BJ (cell line): ENCODE measurements at regions not wholly inside any gene's neighbourhood (a gene's known extent, or its start where the extent isn't known, plus 50 kb on each side); places are given as distances from the start of the nearest gene placed in this dataset.

Source experiments
- CTCF ChIA-PET: fragments of 350-600 bp; formaldehyde crosslinking; extraction: SDS; loops from one replicate; lab custom pipeline; 2021; ENCODE audit warnings: antibody characterized with exemption, inconsistent platforms; lab: Yijun Ruan, JAX
- POLR2A ChIA-PET: fragments of 300-600 bp; sonication (Branson Sonifier 250); formaldehyde crosslinking; extraction: SDS; loops from one replicate; lab custom pipeline; 2021; ENCODE audit warnings: antibody characterized with exemption; lab: Charles Lee
- DNase-seq: peaks from one replicate; pipeline ENCODE4 v3.0.0-alpha.2; 2011; ENCODE audit warnings: low read depth
- H3K27me3 ChIP-seq: 2 replicates; pipeline ENCODE4 v1.6.0; 2011; ENCODE audit warnings: low read length; ENCODE audit not compliant: control insufficient read depth, insufficient read depth
- H3K36me3 ChIP-seq: 2 replicates; pipeline ENCODE4 v1.5.1; 2011; ENCODE audit warnings: low read length; ENCODE audit not compliant: control insufficient read depth, insufficient read depth
- H3K4me3 ChIP-seq: 2 replicates; pipeline ENCODE4 v1.5.1; 2011; ENCODE audit warnings: low read depth, mild to moderate bottlenecking, control low read depth, low read length
- CTCF ChIP-seq: IDR thresholded peaks from 2 replicates; pipeline ENCODE4 v1.5.1; 2011; ENCODE audit warnings: low read depth, mild to moderate bottlenecking, control low read depth, inconsistent platforms, low read length, moderate library complexity; ENCODE audit not compliant: insufficient read depth

- no peak for TF ChIP-seq CTCF
- CTCF ChIA-PET = no interaction called here
- Histone ChIP-seq H3K36me3 (no peaks in the 10 kb centered on the region), H3K4me3 (no peak overlapping the region), H3K27me3 (no peaks in the 10 kb centered on the region)
- POLR2A ChIA-PET = no interaction called here
- no peak for DNase-seq
Observed at GRCh38 chr18:76208678-76209306, 286.2 kb downstream of the ZNF516 start.

DNA sequence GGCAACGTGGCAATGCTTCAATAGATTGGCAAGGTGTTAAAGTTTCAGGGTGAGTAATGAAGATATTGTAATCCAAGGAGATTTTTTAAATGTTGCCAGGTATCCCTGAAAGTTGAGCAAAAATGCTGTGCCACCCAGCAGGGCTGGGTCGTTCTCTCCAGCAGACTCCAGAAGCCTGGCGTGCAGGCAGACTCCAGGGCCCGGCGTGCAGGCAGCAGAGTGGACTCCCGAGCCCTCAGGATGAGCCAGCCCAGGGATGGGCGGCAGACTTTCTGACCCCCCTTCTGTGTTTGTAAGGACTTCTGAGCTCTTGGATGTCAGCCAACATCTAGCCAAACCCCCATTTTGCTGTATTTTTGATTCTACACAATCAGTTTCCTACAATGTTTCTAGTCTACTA lies 289.1 kb downstream of the ZNF516 start:
- TF ChIP-seq CTCF = no peak
- H3K36me3 ChIP-seq = no peaks in the 10 kb centered on the region
- CTCF ChIA-PET = no interaction called here
- no peak for DNase-seq
- H3K27me3 ChIP-seq = no peaks in the 10 kb centered on the region
- POLR2A ChIA-PET = no interaction called here
- H3K4me3 ChIP-seq = no peak overlapping the region

DNA sequence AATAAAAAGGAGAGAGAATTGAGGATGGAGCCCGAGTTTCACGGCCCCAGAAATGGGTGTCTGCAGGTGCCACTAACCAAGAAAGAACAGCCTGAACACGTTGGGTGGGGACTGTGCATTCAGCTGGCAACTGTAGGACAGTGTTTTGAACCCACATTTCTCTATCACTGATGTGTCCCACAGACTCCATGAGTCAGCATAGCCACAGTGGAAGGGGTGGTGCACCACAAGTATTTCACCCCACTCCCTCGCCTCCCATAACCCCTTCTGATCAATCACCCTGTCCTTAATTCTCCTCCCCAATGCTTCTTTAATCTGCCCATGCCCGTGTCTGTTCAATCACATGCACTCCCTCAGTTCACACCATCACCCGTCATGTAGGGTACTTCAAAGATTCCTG lies 291.5 kb downstream of the ZNF516 start:
- no peak for DNase-seq
- H3K27me3 ChIP-seq = no peaks in the 10 kb centered on the region
- TF ChIP-seq CTCF = no peak
- H3K36me3 ChIP-seq = no peaks in the 10 kb centered on the region
- ChIA-PET POLR2A (no interaction called here), CTCF (no interaction called here)
- no peak overlapping the region for H3K4me3 ChIP-seq

DNA sequence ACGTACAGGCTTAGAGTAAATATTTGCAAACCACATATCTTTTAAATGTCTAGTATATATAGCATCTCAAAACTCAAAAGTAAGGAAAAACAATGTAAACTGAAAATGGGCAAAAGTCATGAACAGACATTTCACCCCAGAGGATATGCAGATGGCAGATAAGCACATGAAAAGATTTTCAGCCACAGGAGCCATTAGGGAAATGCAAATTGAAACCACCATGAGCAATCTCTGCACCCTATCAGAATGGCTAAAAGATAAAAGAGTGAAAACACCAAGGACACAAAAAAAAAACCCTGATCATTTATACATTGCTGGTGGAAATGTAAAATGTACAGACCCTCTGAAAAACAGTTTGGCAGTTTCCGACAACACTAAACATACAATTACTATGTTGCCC lies 292.7 kb downstream of the ZNF516 start:
- Histone ChIP-seq H3K4me3 (no peak overlapping the region), H3K36me3 (no peaks in the 10 kb centered on the region), H3K27me3 (no peaks in the 10 kb centered on the region)
- POLR2A ChIA-PET = no interaction called here
- DNase-seq = no peak
- CTCF ChIA-PET = no interaction called here
- no peak for TF ChIP-seq CTCF

- no peaks in the 10 kb centered on the region for H3K36me3 ChIP-seq
- no peak for DNase-seq
- CTCF ChIA-PET = no interaction called here
- POLR2A ChIA-PET = no interaction called here
- H3K27me3 ChIP-seq = no peaks in the 10 kb centered on the region
- TF ChIP-seq CTCF = no peak
- no peak overlapping the region for H3K4me3 ChIP-seq
Observed at GRCh38 chr18:76195601-76196000, 299.4 kb downstream of the ZNF516 start.
